Limb (tissue), 2 donors: ENCODE measurements at regions not wholly inside any gene's neighbourhood (a gene's known extent, or its start where the extent isn't known, plus 50 kb on each side); places are given as distances from the start of the nearest gene placed in this dataset.
"Not testable (repeated sequence)": the region's sequence is repeated elsewhere in the genome, so short reads cannot be mapped to it uniquely, and the experiment has no call there.

Experiments used
- DNase-seq, 2 donors: peaks; one replicate each; pipeline ENCODE4 v3.0.0-alpha.2; 2016; ENCODE audit errors: extremely low spot score in 2 of 2

GRCh38 chr11:31958076-31958735 lies 132.7 kb upstream of the RCN1 start:
- DNase-seq = peak; percentile 40 to 78

GRCh38 chr11:31957674-31958073 lies 133.2 kb upstream of the RCN1 start:
- DNase-seq = no peak

- DNase-seq = no peak
Observed at GRCh38 chr11:31956310-31956709, 134.6 kb upstream of the RCN1 start.

- DNase-seq = no peak
Observed at GRCh38 chr11:31955838-31956237, 135.0 kb upstream of the RCN1 start.

- DNase-seq = no peak
Observed at GRCh38 chr11:31953803-31954327, 137.0 kb upstream of the RCN1 start.

- not testable (repeated sequence) for DNase-seq
Observed at GRCh38 chr11:31949733-31950200, 138.6 kb upstream of the PAX6 start.

GRCh38 chr11:31947051-31947450 lies 135.9 kb upstream of the PAX6 start:
- no peak for DNase-seq

GRCh38 chr11:31943056-31943780 lies 132.1 kb upstream of the PAX6 start:
- DNase-seq = no peak

GRCh38 chr11:31940371-31941037 lies 129.4 kb upstream of the PAX6 start:
- DNase-seq = no peak

- no peak for DNase-seq
Observed at GRCh38 chr11:31939004-31939403, 127.9 kb upstream of the PAX6 start.

GRCh38 chr11:31936312-31936711 lies 125.2 kb upstream of the PAX6 start:
- DNase-seq = no peak

GRCh38 chr11:31932879-31933278 lies 121.8 kb upstream of the PAX6 start:
- no peak for DNase-seq

GRCh38 chr11:31927982-31928381 lies 116.9 kb upstream of the PAX6 start:
- DNase-seq = no peak

GRCh38 chr11:31926816-31927528 lies 115.8 kb upstream of the PAX6 start:
- DNase-seq = no peak

- DNase-seq = no peak
Observed at GRCh38 chr11:31926106-31926505, 115.0 kb upstream of the PAX6 start.

GRCh38 chr11:31922450-31922849 lies 111.3 kb upstream of the PAX6 start:
- no peak for DNase-seq

- DNase-seq = no peak
Observed at GRCh38 chr11:31921081-31921480, 110.0 kb upstream of the PAX6 start.

GRCh38 chr11:31919175-31919574 lies 108.1 kb upstream of the PAX6 start:
- no peak for DNase-seq

- DNase-seq = no peak
Observed at GRCh38 chr11:31915867-31916266, 104.7 kb upstream of the PAX6 start.

- no peak for DNase-seq
Observed at GRCh38 chr11:31913985-31914384, 102.9 kb upstream of the PAX6 start.

GRCh38 chr11:31912808-31913207 lies 101.7 kb upstream of the PAX6 start:
- no peak for DNase-seq
